GM21619 (cell line): ENCODE measurements at regions not wholly inside any gene's neighbourhood (a gene's known extent, or its start where the extent isn't known, plus 50 kb on each side); places are given as distances from the start of the nearest gene placed in this dataset.

Experiments used
- ATAC-seq: cut with Tn5 transposase; IDR thresholded peaks from one replicate; pipeline ENCODE4 v1.9.1; 2021; ENCODE audit not compliant: unreplicated experiment

- ATAC-seq: no peak
These were observed 165.8 kb downstream of the UBE2E3 start for GRCh38 chr2:181146171-181146570.

DNA sequence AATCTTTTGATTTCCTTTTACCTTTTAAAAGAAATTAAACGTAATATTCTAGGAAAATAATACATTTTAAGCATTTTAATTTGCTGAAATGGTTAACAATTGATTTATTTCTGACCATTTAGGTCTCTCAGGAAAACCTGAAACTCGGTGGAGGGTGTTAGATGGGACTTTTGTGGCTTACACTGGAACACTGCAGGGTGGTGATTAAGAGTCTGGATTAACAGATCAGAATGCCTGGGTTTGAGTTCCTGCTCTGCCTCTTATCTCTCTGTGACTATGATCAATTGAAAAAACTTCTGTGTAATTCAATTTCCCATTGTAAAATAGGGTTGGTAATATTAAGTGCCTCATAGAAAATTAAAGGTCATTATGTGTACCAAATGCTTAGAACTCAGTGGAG lies 168.7 kb downstream of the UBE2E3 start:
- no peak for ATAC-seq

DNA sequence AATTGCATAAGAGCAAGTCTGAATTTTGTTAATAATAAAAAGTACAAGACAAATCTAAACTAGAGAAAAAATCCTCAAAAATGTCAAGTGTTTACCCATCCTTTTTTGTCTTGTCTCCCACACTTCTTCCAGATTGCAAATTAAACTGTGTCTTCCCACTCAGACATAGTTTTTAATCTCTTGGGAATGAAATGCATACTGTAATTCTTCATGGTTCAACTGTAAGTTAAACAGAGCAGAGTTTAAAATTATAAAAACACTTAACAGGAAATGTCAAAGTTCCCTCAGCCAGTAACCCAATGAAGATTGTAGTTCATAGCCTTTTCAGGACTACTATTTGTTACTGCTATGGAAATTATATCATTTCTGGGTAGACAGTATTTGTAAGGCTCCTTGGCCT lies 171.8 kb downstream of the UBE2E3 start:
- ATAC-seq: no peak

GRCh38 chr2:181152701-181153100 lies 172.3 kb downstream of the UBE2E3 start:
- ATAC-seq: no peak

DNA sequence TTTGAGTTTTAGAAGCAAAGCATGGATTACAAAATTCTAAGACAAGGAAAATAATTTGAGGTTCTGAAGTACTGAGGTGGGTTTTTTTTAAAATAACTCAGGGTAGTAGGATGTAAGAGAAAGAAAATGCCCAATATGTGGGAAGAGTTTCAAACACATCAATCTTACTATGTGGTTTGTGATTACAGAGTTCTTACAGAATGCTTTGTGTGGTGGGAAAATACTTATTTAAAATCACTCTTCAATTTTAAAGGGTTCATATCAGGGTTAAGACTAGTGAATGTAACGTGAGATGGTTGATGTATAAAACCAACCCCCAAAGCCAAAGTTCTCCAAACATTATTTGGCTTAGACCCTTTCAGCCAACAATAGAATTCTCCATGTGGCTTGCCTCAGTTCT lies 173.5 kb downstream of the UBE2E3 start:
- ATAC-seq: no peak

DNA sequence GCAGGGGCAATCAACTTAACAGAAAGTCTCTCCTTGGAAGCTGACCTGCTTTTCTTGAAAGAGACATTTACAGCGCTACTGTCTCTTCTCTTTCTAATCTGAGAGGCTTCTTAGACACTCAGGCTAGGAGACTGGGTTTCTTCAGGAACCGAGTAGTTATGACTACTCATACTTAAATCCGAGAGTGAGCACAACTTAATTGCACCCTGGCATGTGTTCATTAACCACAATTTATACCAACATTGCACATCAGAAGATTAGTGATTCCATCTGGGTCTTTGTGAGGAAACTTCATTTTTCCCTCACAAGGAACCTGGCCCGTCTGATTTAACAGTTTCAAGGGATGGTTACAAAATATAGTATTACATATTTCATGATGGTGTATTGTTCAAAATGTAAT lies 176.9 kb downstream of the UBE2E3 start:
- ATAC-seq: no peak

- no peak for ATAC-seq
These were observed 178.0 kb downstream of the UBE2E3 start for GRCh38 chr2:181158427-181158826.

DNA sequence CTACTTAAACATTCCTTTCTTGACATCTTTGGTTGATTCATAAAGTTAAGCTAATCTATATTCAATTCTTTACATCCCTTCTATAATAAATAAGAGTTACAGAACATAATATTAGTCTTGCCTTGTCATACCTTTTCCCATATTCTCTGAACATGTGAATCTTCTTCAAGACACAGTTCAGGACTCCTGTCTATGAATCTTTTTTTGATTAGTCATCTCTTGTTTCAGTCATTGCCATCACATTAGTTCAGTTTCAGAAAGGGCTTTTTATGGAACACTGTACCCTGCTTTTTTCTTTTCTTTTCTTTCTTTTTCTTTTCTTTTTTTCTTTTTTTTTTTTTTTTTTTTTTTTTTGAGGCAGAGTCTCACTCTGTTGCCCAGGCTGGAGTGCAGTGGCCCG lies 181.2 kb downstream of the UBE2E3 start:
- no peak for ATAC-seq

GRCh38 chr2:181163139-181163538 lies 182.7 kb downstream of the UBE2E3 start:
- no peak for ATAC-seq

DNA sequence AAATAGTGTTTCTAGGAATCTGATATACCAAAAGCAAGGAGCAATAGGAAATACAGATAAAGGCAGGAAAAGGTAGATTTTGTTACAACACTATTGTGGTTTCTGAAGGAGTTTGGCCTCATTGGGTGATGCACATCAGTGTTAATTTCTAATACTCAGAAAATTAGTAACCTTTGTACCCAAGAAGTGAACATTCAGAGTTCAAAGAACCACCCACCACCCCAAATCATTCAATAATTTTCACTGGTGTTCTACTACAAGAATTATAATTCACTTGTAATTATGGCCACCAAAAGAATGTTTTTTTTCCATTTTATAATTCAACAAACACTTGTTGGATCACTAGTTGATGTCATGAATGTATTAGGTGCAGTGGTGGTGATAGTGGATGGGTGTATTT lies 183.3 kb downstream of the UBE2E3 start:
- ATAC-seq: no peak

DNA sequence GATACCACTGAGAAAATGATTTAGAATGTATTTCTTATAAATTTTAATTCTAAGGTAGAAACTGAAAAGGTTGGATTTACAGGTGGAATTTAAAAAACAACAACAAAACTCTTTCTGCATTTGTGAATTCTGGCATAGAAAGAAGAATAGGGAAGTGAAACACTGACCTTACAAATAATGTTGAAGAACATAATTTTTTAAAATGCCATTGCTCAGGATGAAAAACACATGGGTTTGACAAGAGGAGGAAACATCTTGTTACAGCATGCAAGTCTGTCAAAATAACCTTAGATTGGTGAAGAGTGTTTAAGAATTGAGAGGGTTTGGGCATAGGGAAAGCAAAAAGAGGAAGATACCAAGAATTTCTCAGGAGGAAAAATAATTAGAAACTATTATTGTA lies 184.3 kb downstream of the UBE2E3 start:
- peak; percentile 53 for ATAC-seq

- ATAC-seq: peak; percentile 74
These were observed 184.9 kb downstream of the UBE2E3 start for GRCh38 chr2:181165199-181165868.

GRCh38 chr2:181169503-181169902 lies 189.1 kb downstream of the UBE2E3 start:
- ATAC-seq: no peak

GRCh38 chr2:181170256-181170655 lies 189.9 kb downstream of the UBE2E3 start:
- ATAC-seq: no peak

DNA sequence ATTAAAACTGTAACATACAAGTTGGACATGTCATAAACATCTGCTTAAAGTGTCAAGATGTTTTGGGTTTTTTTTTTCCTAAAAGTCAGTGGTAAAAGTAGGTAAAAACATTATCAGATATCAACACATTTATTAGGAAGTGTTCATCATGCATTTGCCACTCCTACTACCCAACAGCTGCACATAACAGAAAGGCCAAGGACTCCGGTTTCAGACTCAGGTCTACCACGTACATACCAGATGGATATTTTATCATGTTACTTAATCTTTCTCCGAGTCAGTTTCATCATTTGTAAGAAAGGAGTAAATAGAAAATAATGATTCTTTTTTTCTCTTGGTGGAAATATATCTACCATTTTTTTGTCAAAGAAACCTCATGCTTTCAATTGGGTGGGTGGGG lies 192.3 kb downstream of the UBE2E3 start:
- ATAC-seq: no peak

DNA sequence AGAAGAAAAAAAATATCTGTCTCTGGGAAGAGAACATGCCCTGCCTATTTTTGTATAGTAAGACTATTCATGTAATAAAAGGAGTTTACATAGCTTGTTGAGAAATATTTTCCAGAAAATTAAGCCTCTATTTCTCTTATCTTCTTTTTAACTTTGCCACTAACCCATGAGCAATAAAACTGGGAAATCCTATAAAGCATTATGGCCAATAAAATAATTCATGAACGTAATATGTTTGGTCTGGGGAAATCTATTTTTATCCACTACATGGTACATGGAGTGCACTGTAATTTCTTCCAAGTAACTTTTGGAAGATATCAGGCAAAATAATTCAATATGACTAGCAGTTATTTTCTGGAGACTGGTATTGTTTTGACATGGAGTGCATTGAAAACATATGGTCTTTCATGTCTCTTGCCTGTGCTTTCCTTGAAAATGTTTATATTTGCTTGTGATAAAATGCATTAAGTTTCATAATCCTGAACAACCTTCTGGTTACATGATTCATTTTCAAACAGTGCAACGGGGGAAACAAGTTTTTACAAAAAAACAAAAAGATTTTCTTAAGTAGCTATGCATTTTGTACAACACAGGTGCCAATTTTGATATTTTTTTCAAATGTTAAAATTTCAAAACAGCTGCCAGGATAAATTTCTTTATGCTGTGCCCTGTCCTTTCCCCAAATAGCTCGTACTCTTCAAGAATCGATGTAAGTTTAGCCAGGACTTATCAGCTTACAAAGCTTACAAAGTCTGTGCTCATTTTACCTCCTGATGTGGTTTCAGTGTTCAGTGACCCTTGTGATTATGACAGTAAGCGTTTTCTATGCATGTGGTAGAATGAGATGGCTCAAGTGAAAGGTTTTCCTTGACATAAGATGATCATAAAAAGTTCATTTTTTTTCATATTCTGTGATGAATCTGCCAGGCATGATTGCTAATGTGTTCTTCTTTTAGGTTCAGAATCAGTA lies 194.5 kb downstream of the UBE2E3 start:
- ATAC-seq: no peak

DNA sequence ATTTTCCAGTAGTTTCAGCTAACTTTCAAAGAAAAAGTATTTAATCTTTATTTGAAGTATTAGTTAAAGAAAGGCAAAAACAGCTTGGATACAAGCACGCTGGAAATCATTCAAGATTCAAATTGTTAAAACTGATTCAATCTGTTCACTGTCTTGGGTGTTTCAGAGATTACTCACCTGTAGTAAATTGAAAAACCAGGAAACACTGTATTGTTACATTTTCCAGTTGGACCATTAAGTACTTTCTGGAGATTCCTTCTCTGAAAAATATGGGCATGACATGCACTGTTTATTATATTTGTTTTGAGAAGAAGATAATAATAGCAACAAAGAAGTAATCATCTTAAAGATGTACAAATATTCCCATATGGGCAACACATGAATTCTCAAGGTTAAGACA lies 196.1 kb downstream of the UBE2E3 start:
- no peak for ATAC-seq

GRCh38 chr2:181177376-181177775 lies 197.0 kb downstream of the UBE2E3 start:
- ATAC-seq: no peak

GRCh38 chr2:181178130-181178529 lies 197.7 kb downstream of the UBE2E3 start:
- no peak for ATAC-seq

- ATAC-seq: no peak
These were observed 198.5 kb downstream of the UBE2E3 start for GRCh38 chr2:181178823-181179412.

DNA sequence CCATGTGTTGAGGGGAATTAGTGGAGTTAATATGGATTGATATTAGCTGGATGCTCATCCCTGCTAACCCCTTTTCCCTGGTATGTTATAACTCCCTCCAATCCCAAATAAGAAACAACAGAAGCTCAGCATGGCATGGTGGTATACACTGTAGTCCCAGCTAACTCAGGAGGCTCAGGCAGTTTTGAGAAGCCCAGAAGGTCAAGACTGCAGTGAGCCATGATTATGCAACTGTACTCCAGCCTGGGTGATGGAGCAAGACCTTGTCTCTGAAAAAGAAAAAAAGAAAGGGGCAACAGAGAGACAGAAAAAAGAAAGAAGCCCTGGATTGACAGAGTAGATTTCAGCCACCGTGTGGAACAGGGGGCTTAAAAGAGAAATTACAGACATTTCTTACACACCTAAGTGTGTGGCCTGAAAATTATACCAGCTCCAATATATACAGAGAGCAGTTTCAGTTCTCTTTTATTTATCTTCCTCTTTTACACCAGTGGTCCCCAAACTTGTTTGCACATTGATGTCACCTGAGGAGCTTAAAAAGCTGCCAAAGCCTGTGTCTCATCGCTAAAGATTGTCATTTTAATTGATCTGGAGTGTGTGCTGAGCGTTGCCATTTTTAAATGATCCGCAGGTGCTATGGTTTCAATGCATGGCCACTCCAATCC lies 203.6 kb downstream of the UBE2E3 start:
- ATAC-seq: peak; percentile 97
